ENCODE measurements at regions not wholly inside any gene's neighbourhood (a gene's known extent, or its start where the extent isn't known, plus 50 kb on each side); places are given as distances from the start of the nearest gene placed in this dataset.

DNA sequence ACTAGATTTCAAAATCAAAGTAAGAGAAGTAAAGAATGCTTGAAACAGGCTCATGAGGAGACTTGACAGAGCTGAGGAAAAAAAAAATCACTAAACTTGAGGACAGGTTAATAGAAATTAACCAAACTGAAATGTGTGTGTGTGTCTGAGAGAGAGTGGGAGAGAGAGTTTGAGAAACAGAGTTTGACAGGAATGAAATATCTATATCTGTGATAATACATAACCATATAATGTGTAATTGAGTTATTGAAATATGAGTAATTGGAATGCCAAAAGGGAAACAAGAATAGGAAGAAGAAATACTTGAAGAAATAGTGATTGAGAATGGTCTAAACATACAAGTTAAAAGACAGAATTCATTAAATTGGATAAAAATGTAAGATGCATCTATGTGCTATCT lies 268.0 kb upstream of the CHRM2 start:
- Histone ChIP-seq H3K9me3 (peaks cover 0 to 5% (median 4%) of the 10 kb centered on the region in 3 donors), H3K27ac (no peak overlapping the region), H3K4me1 (no peaks in the 10 kb centered on the region), H3K36me3 (no peaks in the 10 kb centered on the region), H3K4me3 (no peak overlapping the region), H3K27me3 (no peaks in the 10 kb centered on the region)
- intact Hi-C loops (cut with DNase I), result no loop called here
- no peak for DNase-seq
- TF ChIP-seq, protein P1, sequence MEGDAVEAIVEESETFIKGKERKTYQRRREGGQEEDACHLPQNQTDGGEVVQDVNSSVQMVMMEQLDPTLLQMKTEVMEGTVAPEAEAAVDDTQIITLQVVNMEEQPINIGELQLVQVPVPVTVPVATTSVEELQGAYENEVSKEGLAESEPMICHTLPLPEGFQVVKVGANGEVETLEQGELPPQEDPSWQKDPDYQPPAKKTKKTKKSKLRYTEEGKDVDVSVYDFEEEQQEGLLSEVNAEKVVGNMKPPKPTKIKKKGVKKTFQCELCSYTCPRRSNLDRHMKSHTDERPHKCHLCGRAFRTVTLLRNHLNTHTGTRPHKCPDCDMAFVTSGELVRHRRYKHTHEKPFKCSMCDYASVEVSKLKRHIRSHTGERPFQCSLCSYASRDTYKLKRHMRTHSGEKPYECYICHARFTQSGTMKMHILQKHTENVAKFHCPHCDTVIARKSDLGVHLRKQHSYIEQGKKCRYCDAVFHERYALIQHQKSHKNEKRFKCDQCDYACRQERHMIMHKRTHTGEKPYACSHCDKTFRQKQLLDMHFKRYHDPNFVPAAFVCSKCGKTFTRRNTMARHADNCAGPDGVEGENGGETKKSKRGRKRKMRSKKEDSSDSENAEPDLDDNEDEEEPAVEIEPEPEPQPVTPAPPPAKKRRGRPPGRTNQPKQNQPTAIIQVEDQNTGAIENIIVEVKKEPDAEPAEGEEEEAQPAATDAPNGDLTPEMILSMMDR (IDR thresholded peaks at IDR 0.05), result no peak
- no peak for TF ChIP-seq POLR2A (IDR thresholded peaks at IDR 0.05)

DNA sequence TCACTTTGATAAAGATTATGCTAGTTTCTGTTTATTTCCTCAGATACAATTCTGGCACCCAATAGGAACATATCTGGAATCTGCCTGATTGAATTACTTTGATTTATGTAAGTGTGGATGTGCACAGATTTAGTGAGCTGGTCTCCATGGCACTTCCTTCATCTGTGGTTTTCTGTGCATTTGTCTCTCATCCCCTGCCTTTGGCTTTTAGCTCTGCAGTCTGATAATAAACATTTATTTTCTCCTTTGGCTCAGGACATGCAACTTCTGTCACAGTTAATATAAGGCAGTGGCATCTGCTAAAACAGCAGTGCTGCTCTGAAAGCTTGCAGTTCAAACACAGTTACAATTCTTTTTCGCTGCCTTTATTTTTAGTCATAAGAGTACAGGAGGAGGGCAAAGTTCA lies 273.7 kb upstream of the CHRM2 start:
- Histone ChIP-seq H3K4me1 (no peaks in the 10 kb centered on the region), H3K9me3 (peaks cover 0 to 5% (median 4%) of the 10 kb centered on the region in 3 donors), H3K27ac (no peak overlapping the region), H3K36me3 (no peaks in the 10 kb centered on the region), H3K4me3 (no peak overlapping the region), H3K27me3 (no peaks in the 10 kb centered on the region)
- WGBS, 2 donors, result 36 to 69% methylated on average over 1 of the region's 1 CpG
- DNase-seq, result no peak
- TF ChIP-seq, protein P1 (IDR thresholded peaks at IDR 0.05), result no peak
- TF ChIP-seq POLR2A (IDR thresholded peaks at IDR 0.05), result no peak
- intact Hi-C loops (cut with DNase I), result no loop called here

DNA sequence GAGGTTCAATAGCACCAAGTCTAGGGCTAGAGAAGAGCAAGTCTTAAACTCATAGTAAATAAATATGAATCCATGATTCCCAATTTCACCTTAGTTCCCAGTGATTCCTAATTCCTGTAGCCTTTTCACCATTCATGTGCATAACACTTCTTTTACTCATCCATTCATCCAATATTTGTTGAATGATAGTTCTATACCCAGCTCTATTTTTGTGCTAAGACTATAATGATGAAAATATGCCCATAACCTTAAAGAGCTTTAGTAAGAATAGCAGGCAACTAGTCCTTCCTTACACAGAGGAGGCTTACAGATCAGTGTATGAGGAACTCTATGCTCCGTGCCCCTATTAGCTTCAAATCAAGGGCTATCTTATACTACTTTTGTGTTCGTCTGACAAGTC lies 280.2 kb upstream of the CHRM2 start:
- intact Hi-C loops (cut with DNase I), result no loop called here
- Histone ChIP-seq H3K27ac (no peak overlapping the region), H3K36me3 (no peaks in the 10 kb centered on the region), H3K4me3 (no peak overlapping the region), H3K4me1 (no peaks in the 10 kb centered on the region), H3K27me3 (no peaks in the 10 kb centered on the region), H3K9me3 (no peaks in the 10 kb centered on the region)
- no peak for TF ChIP-seq POLR2A (IDR thresholded peaks at IDR 0.05)
- TF ChIP-seq, protein P1 (IDR thresholded peaks at IDR 0.05), result no peak
- no peak for DNase-seq
- WGBS, 2 donors, result 80 to 81% methylated on average over 2 of the region's 2 CpGs

DNA sequence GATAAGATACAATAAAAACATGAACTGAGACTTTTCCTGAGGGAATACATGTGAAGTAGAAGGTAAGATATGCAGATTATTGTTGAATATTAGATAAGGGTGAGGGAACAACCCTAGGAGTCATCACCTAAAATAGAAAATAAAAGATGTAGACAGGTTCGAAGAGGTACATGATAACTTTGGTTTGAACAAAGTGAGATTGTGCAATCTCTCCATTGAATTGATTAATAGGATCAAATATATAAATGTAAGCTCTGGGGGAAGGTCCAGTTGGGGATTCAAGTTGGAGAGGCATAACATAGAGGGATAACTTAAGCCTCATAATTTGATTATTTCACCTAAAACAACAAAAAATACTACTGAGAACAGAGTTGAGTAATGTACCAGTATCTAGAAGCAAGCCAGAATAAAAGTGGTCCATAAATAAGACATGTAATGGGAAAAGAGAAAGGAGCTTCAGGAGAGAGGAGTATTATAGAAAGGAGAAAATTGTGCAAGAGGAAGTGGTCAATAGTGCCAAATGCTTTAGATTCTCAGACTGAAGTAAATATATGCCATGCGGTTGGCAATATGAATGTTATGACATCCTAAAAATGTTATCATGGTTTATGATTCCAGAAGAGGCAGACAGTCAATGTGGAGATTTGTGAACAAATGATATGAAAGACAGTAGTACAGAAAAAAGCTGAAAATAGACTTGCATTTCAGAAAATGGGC lies 282.3 kb upstream of the CHRM2 start:
- Histone ChIP-seq H3K9me3 (no peaks in the 10 kb centered on the region), H3K27me3 (no peaks in the 10 kb centered on the region), H3K27ac (no peak overlapping the region), H3K4me3 (no peak overlapping the region), H3K36me3 (no peaks in the 10 kb centered on the region), H3K4me1 (no peaks in the 10 kb centered on the region)
- 66 to 77% methylated on average over 2 of the region's 2 CpGs for WGBS, 2 donors
- intact Hi-C loops (cut with DNase I), result no loop called here
- TF ChIP-seq, protein P1 (IDR thresholded peaks at IDR 0.05), result no peak
- TF ChIP-seq POLR2A (IDR thresholded peaks at IDR 0.05), result no peak
- no peak for DNase-seq

DNA sequence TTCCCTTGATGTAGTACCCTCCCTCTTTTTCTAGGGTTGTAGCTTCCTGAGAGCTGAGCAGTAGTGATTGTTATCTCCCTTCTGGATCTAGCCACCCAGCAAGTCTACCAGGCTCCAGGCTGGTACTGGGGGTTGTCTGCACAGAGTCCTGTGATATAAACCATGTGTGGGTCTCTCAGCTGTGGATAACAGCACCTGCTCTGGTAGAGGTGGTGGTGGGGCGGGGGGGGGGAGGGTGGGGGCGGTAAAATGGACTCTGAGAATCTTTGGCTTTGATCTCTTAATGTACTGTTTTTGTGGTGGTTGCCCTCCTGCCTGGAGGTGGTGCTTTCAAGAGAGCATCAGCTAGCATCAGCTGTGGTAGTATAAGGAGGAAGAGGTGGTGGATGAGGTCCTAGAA lies 302.0 kb upstream of the CHRM2 start:
- H3K4me3 ChIP-seq, result no peak overlapping the region

More for the DNA sequence above, 302.0 kb upstream of the CHRM2 start:
- intact Hi-C loops (cut with DNase I), result no loop called here
- no peak for TF ChIP-seq POLR2A (IDR thresholded peaks at IDR 0.05)
- TF ChIP-seq, protein P1 (IDR thresholded peaks at IDR 0.05), result no peak
- Histone ChIP-seq H3K9me3 (peaks cover 0 to 7% (median 0%) of the 10 kb centered on the region in 3 donors), H3K27ac (no peak overlapping the region), H3K4me1 (no peaks in the 10 kb centered on the region), H3K36me3 (no peaks in the 10 kb centered on the region), H3K27me3 (no peaks in the 10 kb centered on the region)
- WGBS, 2 donors, result 67% methylated on average over 1 of the region's 2 CpGs; no CpG with 5 or more reads in 1 of the 2 donors
- DNase-seq, result no peak

All from esophagus squamous epithelium (tissue), 5 donors.